Liver (tissue), 8 donors: ENCODE measurements at regions not wholly inside any gene's neighbourhood (a gene's known extent, or its start where the extent isn't known, plus 50 kb on each side); places are given as distances from the start of the nearest gene placed in this dataset.

Source experiments
- DNase-seq: peaks from one replicate; pipeline ENCODE4 v3.0.0-alpha.2; 2017; ENCODE audit warnings: low spot score
- H3K27ac ChIP-seq, 2 donors: one replicate each; pipeline ENCODE4 v1.7.0; 2013; ENCODE audit warnings: inconsistent platforms in 2 of 2, low read length in 2 of 2, control low read depth in 1 of 2, low read depth in 1 of 2, mild to moderate bottlenecking in 1 of 2
- H3K27me3 ChIP-seq, 4 donors: one replicate each; pipeline versions ENCODE4 v1.6.1 to v1.7.0; 2013; ENCODE audit warnings: low read length in 3 of 4, inconsistent platforms in 1 of 4, mild to moderate bottlenecking in 1 of 4, moderate library complexity in 1 of 4; ENCODE audit not compliant: control insufficient read depth in 4 of 4, insufficient read depth in 4 of 4
- H3K36me3 ChIP-seq, 4 donors: one replicate each; pipeline versions ENCODE4 v1.6.1 to v1.7.0; 2013; ENCODE audit warnings: low read length in 3 of 4, mild to moderate bottlenecking in 3 of 4, low read depth in 1 of 4, moderate library complexity in 1 of 4; ENCODE audit not compliant: control insufficient read depth in 4 of 4, insufficient read depth in 3 of 4
- H3K4me1 ChIP-seq, 4 donors: one replicate each; pipeline versions ENCODE4 v1.6.1 to v1.7.0; 2013; ENCODE audit warnings: low read length in 3 of 4, mild to moderate bottlenecking in 3 of 4, moderate library complexity in 1 of 4; ENCODE audit not compliant: control insufficient read depth in 4 of 4, insufficient read depth in 4 of 4
- H3K4me3 ChIP-seq, 3 donors: one replicate each; pipeline versions ENCODE4 v1.6.1 to v1.7.0; 2013; ENCODE audit warnings: low read length in 3 of 3, control low read depth in 1 of 3, low read depth in 1 of 3, mild to moderate bottlenecking in 1 of 3
- H3K9ac ChIP-seq, 2 donors: one replicate each; pipeline ENCODE4 v1.7.0; 2013; ENCODE audit warnings: low read length in 2 of 2, mild to moderate bottlenecking in 2 of 2, moderate library complexity in 2 of 2, control low read depth in 1 of 2, low read depth in 1 of 2
- H3K9me3 ChIP-seq, 4 donors: one replicate each; pipeline versions ENCODE4 v1.6.1 to v1.7.0; 2013; ENCODE audit warnings: low read length in 3 of 4; ENCODE audit not compliant: control insufficient read depth in 4 of 4
- ATF3 ChIP-seq: IDR thresholded peaks from 2 replicates; pipeline ENCODE4 v1.6.1; 2016; ENCODE audit warnings: antibody characterized with exemption
- CTCF ChIP-seq: fragments of 150-350 bp; IDR thresholded peaks from 2 replicates; pipeline ENCODE4 v1.5.1; 2017; ENCODE audit warnings: improper control_type of control experiment, low read depth, low read length; ENCODE audit not compliant: missing input control
- EGR1 ChIP-seq, 2 donors: IDR thresholded peaks; 2 replicates each; pipeline ENCODE4 v1.6.1; 2016 to 2018; ENCODE audit warnings: antibody characterized with exemption in 2 of 2, low read depth in 2 of 2
- FOXA1 ChIP-seq: IDR thresholded peaks from 2 replicates; pipeline ENCODE4 v1.6.1; 2016; ENCODE audit warnings: antibody characterized with exemption
- FOXA2 ChIP-seq: IDR thresholded peaks from 2 replicates; pipeline ENCODE4 v1.6.1; 2016; ENCODE audit warnings: antibody characterized with exemption
- GABPA ChIP-seq, 2 donors: IDR thresholded peaks in 1 of 2; conservative IDR thresholded peaks in 1 of 2; 2 replicates each; pipeline ENCODE4 v1.6.1; 2016; ENCODE audit warnings: antibody characterized with exemption in 2 of 2, mild to moderate bottlenecking in 1 of 2, moderate library complexity in 1 of 2
- HNF4A ChIP-seq, 2 donors: conservative IDR thresholded peaks; 2 replicates each; pipeline ENCODE4 v1.6.1; 2016; ENCODE audit warnings: antibody characterized with exemption in 2 of 2, mild to moderate bottlenecking in 2 of 2
- HNF4G ChIP-seq: IDR thresholded peaks from 2 replicates; pipeline ENCODE4 v1.6.1; 2016; ENCODE audit warnings: antibody characterized with exemption
- JUND ChIP-seq, 2 donors: IDR thresholded peaks; 2 replicates each; pipeline ENCODE4 v1.6.1; 2016; ENCODE audit warnings: antibody characterized with exemption in 2 of 2
- MAX ChIP-seq: IDR thresholded peaks from 2 replicates; pipeline ENCODE4 v1.6.1; 2016; ENCODE audit warnings: antibody characterized with exemption
- NR2F2 ChIP-seq: IDR thresholded peaks from 2 replicates; pipeline ENCODE4 v1.6.1; 2016; ENCODE audit warnings: antibody characterized with exemption
- RAD21 ChIP-seq, 2 donors: IDR thresholded peaks; 2 replicates each; pipeline ENCODE4 v1.6.1; 2016; ENCODE audit warnings: antibody characterized with exemption in 2 of 2, mild to moderate bottlenecking in 2 of 2
- REST ChIP-seq: IDR thresholded peaks from 2 replicates; pipeline ENCODE4 v1.6.1; 2016; ENCODE audit warnings: antibody characterized with exemption, mild to moderate bottlenecking
- RXRA ChIP-seq, 2 donors: IDR thresholded peaks; 2 replicates each; pipeline ENCODE4 v1.6.1; 2017 to 2018; ENCODE audit warnings: antibody characterized with exemption in 2 of 2, mild to moderate bottlenecking in 1 of 2
- SP1 ChIP-seq: IDR thresholded peaks from 2 replicates; pipeline ENCODE4 v1.6.1; 2018; ENCODE audit warnings: antibody characterized with exemption, mild to moderate bottlenecking
- TAF1 ChIP-seq: conservative IDR thresholded peaks from 2 replicates; pipeline ENCODE4 v1.6.1; 2016; ENCODE audit warnings: antibody characterized with exemption, mild to moderate bottlenecking
- YY1 ChIP-seq: IDR thresholded peaks from 2 replicates; pipeline ENCODE4 v1.6.1; 2016; ENCODE audit warnings: antibody characterized with exemption, mild to moderate bottlenecking
- ZBTB33 ChIP-seq: IDR thresholded peaks from 2 replicates; pipeline ENCODE4 v1.6.1; 2016; ENCODE audit warnings: antibody characterized with exemption
- WGBS: extraction: QIAGEN DNeasy Blood & Tissue Kit; methylation state at CpG from one replicate; pipeline ENCODE4 v1.1.7; 2013; 5-methylcytosine and 5-hydroxymethylcytosine counted together
- donor health status: healthy.
- donor health status: healthy.
- donor health status: healthy.
- donor health status: healthy.
- donor health status: healthy.

GRCh38 chr12:4169959-4170358 is 103.6 kb upstream of the CCND2 start:
- TF ChIP-seq REST: no peak
- no peak for TF ChIP-seq RAD21 (IDR thresholded peaks at IDR 0.05)
- TF ChIP-seq YY1: no peak
- TF ChIP-seq ZBTB33: no peak
- TF ChIP-seq FOXA2: no peak
- TF ChIP-seq HNF4A (conservative IDR thresholded peaks at IDR 0.05): no peak
- TF ChIP-seq MAX: no peak
- TF ChIP-seq SP1: no peak
- no peak for TF ChIP-seq EGR1 (IDR thresholded peaks at IDR 0.05; ENCODE audit: low read depth in 2 of 2)
- no peak for TF ChIP-seq TAF1
- no peak for TF ChIP-seq ATF3
- no peak for TF ChIP-seq CTCF
- no peak for TF ChIP-seq NR2F2
- TF ChIP-seq RXRA (IDR thresholded peaks at IDR 0.05): no peak
- TF ChIP-seq JUND (IDR thresholded peaks at IDR 0.05): no peak
- no peak for TF ChIP-seq GABPA (IDR thresholded peaks at IDR 0.05 in 1 of 2, conservative IDR thresholded peaks at IDR 0.05 in 1 of 2)
- TF ChIP-seq FOXA1: no peak
- no peak for TF ChIP-seq HNF4G
- 70% methylated on average over 4 of the region's 4 CpGs for WGBS
- no peak for DNase-seq
- H3K27ac ChIP-seq: no peak overlapping the region
- no peak overlapping the region for H3K9ac ChIP-seq
- H3K9me3 ChIP-seq: no peaks in the 10 kb centered on the region
- H3K27me3 ChIP-seq: peaks cover 0 to 11% (median 0%) of the 10 kb centered on the region in 4 donors
- H3K36me3 ChIP-seq: no peaks in the 10 kb centered on the region
- H3K4me1 ChIP-seq: no peaks in the 10 kb centered on the region
- H3K4me3 ChIP-seq: no peak overlapping the region
